Activated T-cell treated with anti-CD3 and anti-CD28 coated beads, Interleukin-2, amount 50 U/mL, for 1 hour (primary cell): ENCODE measurements at regions not wholly inside any gene's neighbourhood (a gene's known extent, or its start where the extent isn't known, plus 50 kb on each side); places are given as distances from the start of the nearest gene placed in this dataset.
"Not testable (repeated sequence)": the region's sequence is repeated elsewhere in the genome, so short reads cannot be mapped to it uniquely, and the experiment has no call there.

ENCODE experiments used
- DNase-seq: peaks from one replicate; pipeline ENCODE4 v3.0.0-alpha.2; 2020

DNA sequence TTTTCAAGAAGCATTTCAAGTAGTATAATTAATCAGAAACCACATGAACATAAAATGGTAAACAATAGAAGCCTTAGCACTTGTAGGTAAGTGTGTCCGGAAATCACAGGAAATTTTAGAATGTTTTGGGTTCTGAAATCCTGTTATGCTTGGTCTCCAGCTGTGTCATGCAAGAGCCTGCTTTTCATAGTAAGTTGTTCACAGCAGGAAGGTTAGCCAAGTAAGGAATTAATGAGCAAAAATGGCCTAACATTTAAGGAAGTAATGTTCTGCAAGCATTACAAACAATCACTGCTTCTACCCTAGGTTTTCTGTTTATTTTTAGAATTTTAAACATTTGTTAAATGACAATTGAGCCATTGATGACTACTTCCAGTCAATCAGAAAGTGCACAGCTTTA, 669.5 kb downstream of the SLCO4C1 start:
- no peak for DNase-seq

DNA sequence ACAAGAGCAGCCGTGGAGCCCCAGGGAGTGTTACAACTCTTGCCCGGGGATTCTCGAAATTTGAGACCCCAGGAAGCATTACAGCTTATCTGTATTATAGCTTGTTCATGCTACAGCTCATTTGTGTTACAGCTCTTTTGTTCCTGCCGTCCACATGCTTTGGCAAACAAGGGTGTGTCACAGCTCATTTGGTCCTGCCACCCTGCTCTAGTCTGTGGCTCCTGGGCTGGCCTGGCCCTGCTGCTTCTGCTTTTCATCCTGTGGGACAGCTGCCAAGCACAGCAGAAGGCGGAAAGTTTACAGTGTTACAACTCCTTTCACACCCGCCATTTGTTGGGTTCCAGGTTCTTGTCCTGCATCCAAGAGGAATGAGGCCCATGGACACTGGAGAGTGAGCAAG, 685.0 kb downstream of the SLCO4C1 start:
- no peak for DNase-seq

DNA sequence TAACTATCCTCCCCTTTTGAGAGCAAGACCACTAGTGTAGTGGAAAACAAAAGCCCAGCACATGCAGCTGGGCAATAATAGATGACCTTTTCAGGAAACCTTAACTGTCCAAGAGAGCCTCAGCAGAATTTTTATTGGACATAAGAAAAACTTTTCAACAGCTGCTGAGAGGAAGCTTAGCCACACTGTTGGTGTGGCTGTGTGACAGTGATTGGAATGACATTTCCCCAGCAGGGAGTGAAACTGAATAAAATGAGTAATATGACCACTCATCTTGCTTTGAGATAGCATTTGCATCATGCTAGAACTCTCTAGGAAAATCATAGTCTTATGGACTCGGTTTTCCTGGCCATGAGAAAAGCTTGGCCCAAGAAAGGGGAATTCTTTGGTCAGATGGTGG, 687.8 kb downstream of the SLCO4C1 start:
- no peak for DNase-seq

DNA sequence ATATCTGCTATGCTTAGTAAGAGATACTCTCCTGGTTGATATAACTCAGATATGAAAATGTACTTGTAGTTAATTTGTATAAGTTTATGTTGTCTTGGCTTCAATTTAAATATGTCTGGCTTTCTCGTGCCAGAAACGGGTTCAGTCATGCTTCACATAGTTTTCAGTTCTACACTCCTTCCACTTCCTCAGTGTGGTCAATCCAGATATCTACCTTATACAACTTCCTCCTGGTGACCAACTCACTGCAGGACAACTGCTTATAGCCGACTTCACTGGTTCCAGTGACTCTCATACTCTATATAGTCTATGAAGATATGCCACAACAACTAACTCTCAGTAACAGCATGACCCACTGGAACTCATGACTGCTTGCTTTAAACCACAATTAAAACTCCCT, 690.4 kb downstream of the SLCO4C1 start:
- DNase-seq = no peak

DNA sequence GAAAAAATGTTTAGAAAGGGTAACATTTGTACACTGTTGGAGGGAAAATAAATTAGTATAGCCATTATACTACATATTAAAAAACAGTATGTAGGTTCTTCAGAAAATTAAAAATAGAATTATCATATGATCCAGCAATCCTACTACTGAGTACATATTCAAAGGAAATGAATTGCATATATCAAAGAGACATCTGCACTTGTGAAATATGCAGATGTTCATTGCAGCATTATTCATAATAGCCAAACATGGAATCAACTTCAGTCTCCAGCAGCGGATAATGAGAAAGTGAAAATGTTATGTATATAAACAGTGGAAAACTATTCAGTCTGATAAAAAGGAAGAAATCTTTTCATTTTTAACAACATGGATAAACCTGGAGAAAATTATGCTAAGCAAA, 695.5 kb downstream of the SLCO4C1 start:
- DNase-seq = no peak

DNA sequence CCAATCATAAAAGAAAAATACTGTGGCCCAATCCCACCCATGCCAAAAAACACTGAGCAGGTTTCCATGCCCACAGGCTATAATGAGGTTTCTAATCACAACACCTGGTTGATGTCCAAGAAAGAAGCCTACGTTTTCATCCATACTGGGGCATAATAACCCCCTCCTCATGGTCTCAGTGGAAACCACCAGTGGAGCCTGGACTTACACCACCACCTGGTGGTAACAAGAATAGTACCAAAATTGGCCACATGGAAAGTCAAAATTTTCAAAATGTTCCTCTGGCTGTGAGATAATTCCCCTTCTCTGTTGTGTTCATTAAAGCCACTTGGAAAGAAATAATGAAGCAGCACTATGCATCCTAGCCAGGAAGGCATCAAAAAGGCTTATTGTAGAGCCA, 687.3 kb upstream of the ST8SIA4 start:
- no peak for DNase-seq

DNA sequence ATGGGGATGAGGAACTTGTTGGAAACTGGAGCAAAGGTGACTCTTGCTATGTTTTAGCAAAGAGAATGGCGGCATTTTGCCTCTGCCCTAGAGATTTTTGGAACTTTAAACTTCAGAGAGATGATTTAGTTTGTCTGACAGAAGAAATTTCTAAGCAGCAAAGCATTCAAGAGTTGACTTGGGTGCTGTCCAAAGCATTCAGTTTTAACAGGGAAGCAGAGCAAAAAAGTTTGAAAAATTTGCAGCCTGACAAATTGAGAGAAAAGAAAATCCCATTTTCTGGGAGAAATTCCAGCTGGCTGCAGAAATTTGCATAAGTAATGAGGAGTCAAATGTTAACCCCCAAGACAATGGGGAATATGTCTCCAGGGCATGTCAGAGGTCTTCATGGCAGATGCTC, 682.3 kb upstream of the ST8SIA4 start:
- no peak for DNase-seq

DNA sequence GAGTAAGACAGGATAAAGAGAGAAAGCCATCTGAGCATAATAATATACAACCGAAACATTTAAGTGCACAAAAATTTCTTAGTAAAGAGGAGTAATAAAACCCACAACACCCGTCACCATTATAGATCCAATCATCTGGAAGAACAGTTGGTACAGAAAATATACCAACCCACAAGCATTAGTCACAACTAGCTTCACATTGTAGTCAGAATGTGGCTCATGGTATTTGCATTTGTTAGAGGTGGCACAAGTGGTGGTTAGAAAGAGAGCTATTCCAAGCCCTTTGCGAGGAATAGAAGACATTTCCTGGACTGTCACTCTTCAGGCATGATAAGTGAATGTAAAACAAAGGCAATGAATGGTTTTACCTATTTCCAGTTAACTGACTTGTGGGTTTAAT, 677.5 kb upstream of the ST8SIA4 start:
- no peak for DNase-seq

DNA sequence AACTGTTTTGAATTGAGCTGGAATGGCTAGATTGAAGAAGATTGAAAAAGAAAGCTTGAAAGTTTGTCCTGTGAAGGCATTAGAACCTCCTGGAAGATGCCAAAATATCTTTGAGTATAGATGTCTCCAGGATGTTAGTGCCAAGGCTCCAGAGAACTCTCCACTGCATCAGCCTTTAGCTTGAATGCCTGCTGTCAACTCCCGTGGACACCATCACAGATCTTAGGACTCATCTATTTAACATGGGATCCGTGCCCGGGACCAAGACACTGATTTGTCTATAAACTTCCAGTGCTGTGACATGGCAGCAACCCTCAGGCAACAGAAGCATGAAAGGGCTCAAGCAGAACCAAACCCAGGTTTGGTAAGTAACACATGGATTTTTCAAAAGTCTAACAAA, 670.9 kb upstream of the ST8SIA4 start:
- DNase-seq = no peak

DNA sequence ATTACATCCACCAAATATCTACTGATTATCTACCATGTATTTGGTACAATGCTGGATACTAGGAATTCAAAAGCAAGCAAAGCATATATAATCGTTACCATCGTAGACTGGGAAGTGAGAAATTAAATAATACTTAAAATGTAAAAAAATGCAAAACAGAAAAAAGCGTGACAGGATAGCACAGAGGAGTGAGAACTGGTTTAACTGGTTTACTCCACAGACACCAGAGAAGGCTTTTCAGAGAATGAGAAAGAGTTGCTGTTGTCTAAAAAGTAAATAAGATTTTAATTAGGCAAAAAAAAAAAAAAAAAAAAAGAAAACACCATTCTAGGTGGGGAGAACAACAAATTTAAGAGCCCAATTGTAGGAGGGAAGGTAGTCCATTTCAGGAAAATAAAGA, 657.9 kb upstream of the ST8SIA4 start:
- no peak for DNase-seq

DNA sequence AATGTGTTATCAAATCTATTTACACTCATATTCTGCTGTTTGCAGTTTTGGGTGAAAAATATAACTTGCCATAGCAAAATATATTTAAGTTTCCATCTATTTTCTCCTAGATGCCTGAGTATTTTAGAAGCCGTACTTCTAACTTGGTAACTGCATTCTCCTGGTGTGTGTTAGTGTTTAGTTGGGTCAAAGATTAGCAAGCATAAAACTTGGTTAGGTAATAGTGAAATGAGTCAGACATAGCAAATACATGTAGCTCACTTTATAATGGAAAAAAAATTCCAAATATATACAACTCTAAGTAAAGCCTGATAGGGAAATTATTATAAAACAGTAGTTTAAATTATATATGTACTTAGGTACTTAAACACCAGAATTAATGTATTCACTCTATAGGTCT, 640.7 kb upstream of the ST8SIA4 start:
- no peak for DNase-seq

DNA sequence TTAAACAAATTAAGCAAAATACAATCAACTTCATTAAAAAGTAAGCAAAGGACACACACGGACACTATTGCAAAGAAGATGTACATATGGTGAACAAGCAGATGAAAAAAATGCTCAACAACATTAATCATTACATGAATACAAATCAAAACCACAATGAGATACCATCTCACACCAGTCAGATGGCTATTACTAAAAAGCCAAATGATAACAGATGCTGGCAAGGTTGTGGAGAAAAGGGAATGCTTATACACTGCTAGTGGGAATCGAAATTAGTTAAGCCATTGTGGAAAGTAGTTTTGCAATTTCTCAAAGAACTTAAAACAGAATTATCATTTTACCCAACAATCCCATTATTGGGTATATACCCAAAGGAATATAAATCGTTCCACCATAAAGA, 636.2 kb upstream of the ST8SIA4 start:
- no peak for DNase-seq

DNA sequence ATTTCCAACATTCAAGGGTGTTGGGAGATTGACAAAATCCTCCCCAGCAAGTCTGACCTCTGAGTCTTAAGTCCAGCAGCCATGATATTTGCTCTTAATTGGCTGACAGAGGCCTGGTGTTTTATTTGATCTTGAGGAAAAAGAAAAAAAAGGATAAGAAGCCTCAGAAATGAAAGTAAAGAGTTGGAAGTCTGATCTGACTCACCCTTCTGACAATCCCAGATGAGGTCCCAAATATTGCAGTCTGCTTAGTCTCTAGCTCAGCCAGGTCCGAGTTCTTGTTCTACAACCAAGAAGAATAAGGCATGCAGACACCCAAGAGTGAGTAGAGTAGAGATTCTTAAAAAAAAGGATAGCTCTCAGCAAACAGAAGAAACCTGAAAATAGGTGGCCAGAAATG, 632.5 kb upstream of the ST8SIA4 start:
- no peak for DNase-seq

DNA sequence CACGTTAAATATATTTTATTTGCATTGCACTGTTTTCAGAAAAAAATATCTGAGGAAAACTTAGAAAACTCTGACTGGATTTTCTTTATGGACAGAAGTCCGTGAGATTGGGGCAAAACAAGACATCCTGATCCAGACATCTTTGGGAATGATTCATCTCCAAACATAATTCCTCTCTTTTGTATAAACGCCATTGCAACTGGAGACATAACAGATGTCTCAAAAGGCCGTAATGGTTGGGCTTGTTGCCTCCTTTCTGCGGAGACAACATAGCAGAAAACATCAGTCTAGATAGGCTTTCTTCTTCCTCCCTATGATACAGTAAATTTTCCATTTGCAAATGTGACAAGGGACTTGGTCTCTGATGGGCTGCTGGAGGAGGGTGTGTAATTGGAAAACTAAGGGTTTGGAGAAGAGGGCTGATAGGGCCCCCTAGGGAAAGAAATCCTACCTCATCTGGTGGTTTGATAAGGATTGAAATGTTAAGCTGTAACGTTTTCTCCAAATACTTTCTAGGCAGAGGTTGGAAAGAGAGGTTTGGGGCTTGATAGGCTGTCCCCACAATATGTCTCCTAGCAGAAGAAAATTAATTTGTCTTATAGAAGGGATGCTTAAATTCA, 631.5 kb upstream of the ST8SIA4 start:
- DNase-seq = no peak

DNA sequence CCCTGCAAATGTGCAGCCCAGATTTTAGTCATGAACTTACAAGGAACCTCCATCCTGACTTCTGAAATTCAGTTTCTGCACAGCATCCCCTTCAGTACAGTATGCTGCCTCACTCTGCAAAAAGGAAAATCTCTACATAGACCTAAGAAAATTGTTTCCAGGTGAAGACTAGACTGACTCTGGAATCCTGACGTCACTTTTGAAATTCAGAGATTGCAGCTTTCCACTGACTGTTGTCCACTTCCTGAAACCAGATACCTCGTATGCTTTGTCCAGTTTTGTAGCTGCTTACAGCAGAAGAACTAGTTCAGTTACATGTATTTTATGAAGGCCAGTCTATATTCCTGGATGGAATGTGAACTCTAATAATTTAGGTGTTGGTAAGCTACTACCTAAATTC, 629.3 kb upstream of the ST8SIA4 start:
- DNase-seq = no peak

DNA sequence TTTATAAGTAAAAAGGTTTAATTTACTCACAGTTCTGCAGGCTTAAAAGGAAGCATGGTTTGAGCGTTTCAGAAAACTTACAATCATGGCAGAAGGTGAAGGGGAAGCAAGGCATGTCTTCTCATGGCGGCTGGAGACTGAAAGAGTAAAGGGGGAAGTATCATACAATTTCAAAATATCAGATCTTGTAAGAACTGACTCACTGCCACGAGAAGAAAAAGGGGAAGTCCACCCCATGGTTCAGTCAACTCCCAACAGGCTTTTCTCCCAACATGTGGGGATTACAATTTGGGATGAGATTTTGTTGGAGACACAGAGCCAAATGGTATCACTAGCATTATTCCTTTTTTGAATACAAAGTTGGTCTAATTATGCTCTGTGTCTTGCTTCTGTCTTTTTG, 627.9 kb upstream of the ST8SIA4 start:
- no peak for DNase-seq

DNA sequence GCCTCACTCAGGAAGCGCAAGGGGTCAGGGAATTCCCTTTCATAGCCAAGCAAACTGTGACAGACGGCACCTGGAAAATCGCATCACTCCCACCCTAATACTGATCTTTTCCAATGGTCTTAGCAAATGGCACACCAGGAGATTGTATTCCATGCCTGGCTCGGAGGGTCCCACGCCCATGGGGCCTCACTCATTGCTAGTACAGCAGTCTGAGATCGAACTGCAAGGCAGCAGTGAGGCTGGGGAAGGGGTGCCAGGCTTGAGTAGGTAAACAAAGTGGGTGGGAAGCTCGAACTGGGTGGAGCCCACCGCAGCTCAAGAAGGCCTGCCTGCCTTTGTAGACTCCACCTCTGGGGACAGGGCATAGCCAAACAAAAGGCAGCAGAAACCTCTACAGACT, 626.0 kb upstream of the ST8SIA4 start:
- DNase-seq = not testable (repeated sequence)

DNA sequence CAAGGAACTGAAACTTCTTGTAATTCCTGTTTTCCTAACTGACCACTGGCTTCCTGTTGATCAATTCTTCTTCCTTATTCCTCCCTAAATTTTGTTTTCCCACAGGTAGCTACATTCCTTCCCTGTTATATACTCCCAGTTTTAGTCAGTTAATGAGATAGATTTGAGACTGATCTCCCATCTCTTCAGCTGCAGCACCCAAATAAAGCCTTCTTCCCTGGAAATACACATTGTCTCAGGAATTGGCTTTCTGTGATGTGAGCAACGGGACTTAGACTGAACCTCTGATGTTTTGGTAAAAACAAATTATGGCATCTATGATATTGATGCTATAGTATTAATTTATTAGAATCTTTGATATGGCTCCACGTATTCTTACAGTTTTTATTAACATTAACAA, 617.3 kb upstream of the ST8SIA4 start:
- DNase-seq = no peak

DNA sequence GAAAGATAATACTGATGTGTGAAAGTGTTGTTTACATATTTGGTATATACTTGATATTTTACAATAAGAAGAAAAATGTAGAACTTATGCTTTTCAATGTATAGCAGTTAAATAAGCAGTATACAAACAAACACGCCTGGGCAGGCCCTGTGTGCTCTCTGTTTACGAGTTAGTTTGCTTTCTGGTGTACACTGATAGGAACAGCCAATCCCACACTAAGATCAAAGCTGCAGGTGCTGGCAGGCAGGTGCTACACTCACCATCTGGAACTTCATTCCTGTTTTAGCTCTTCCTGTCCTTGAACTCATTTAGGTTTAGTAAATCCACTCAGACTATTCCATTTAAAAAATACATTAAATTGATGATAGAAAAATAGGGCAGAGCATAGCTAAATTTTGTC, 614.7 kb upstream of the ST8SIA4 start:
- DNase-seq = no peak

DNA sequence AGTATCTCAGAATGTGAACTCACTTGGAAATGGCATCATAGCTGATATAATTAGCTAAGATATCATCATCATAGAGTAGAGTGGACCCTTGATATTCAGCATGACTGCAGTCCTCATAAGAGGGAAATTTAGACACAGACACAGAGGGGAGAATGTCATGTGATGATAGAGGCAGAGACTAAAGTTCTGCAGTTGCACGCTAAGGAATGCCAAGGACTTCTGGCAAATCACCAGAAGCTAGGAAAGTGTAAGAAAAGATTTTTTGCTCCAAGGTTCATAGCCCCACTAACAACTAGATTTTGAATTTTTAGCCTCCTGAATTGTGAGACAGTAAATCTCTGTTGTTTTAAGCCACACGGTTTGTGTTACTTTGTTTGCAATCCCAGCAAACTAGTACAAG, 612.6 kb upstream of the ST8SIA4 start:
- DNase-seq = no peak

DNA sequence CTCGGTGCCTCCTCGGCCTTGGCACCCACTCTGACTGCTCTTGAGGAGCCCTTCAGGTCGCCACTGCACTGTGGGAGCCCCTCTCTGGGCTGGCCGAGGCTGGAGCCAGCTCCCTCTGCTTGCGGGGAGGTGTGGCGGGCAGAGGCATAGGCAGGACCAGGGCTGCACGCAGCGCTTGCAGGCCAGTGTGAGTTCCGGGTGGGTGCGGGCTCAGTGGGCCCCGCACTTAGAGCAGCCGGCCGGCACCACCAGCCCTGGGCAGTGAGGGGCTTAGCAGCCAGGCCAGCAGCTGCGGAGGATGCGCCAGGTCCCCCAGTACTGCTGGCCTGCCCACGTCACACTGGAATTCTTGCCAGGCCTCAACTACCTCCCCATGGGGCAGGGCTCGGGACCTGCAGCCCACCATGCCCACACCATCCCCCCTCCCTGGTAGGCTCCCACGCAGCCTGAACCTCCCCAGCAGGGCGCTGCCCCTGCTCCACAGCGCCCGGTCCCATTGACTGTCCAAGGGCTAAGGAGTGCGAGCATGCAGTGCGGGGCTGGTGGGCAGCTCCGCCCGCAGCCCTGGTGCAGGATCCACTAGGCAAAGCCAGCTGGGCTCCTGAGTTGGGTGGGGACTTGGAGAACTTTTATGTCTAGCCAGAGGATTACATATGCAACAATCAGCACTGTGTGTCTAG, 602.9 kb upstream of the ST8SIA4 start:
- no peak for DNase-seq

DNA sequence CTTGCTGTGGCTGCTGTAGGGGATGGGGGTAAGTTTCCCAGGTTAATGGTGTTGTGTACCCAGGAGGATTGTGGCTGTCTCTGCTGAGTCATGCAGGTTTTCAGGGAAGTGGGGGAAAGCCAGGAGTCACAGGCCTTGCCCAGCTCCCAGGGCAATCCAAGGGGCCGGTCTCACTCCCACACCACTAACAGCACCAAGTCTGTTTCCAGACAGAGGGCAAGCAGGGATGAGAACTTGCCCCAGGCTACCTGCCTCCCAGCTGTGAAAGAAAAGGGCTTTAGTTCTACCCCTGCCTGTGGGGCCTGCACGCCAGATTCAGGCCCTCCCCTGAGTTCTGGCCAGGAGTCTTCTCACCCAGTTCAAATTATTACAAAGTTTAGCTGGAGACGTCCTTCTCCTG, 579.8 kb upstream of the ST8SIA4 start:
- DNase-seq = no peak

DNA sequence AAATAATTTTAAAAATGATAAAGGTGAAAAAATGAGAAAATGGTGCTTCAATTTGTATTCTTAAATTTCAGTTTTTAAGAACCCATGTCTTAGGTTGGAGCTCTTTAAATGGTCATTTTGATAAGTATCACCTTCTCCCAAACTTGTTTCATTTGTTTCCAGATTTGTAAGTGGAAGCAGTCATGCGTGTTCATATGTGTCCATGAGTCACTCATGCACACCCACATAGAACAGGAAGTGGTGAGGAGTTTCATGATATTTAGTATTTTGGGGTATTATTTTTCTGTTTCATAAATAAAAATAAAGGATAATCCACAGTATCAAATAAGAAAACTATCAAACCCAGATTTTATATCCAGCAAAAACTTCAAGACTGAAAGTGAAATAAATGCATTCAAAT, 570.4 kb upstream of the ST8SIA4 start:
- DNase-seq = no peak

DNA sequence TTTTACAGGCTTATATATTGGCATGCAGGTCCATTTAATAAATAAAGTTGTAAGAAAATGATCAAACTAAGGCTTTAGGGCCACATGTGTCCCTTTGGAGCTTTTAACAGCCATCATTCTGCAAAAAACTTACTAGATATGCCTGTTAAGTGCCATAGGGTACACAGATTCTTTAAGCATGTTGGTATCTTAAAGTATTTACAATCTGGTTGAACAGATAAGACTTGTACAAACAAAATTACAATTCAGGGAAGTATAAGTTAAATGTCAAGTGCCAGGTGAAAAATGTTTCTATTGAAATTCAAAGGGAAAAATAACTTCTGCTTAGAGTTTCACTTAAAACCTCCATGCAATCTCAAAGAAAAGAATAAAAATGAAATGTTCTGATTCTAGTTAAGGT, 558.4 kb upstream of the ST8SIA4 start:
- no peak for DNase-seq

DNA sequence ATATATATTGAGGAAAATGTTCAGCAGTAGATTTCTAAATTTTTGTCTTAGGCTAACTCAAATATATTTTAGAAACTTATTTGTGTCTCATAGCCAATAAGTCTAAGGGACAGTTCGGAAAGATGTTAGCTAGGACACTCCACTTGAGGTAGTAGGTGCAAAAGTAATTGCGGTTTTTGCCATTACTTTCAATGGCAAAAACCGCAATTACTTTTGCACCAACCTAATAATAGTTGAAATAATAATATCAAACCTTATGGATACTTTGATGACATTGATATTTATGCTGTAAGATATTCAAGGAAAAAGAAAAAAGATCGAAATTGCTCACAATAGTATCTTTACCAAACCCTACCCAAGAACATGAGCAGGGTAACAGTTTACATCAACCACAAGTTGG, 555.5 kb upstream of the ST8SIA4 start:
- no peak for DNase-seq
